Astrocyte (in vitro differentiated cells and primary cell): ENCODE measurements at regions not wholly inside any gene's neighbourhood (a gene's known extent, or its start where the extent isn't known, plus 50 kb on each side); places are given as distances from the start of the nearest gene placed in this dataset.

ENCODE experiments used
- DNase-seq: peaks from one replicate; pipeline ENCODE4 v3.0.0-alpha.2; 2010; ENCODE audit warnings: low read depth
- FAIRE-seq: peaks from 2 replicates; lab custom pipeline; 2011; peaks lifted over from hg19 to GRCh38; lab: Jason Lieb, UNC
- H2AFZ ChIP-seq: 2 replicates; pipeline ENCODE4 v1.6.0; 2012; ENCODE audit warnings: low read depth, low read length, inconsistent platforms
- H3K27ac ChIP-seq: 2 replicates; pipeline ENCODE4 v1.5.1; 2011; ENCODE audit warnings: low read depth, low read length, inconsistent platforms
- H3K27me3 ChIP-seq: 2 replicates; pipeline ENCODE4 v1.6.0; 2011; ENCODE audit warnings: low read length, inconsistent platforms; ENCODE audit not compliant: insufficient read depth
- H3K36me3 ChIP-seq: 2 replicates; pipeline ENCODE4 v1.5.1; 2011; ENCODE audit warnings: low read length, inconsistent platforms; ENCODE audit not compliant: insufficient read depth
- H3K4me1 ChIP-seq: 2 replicates; pipeline ENCODE4 v1.5.1; 2011; ENCODE audit warnings: low read length, inconsistent platforms; ENCODE audit not compliant: insufficient read depth
- H3K4me2 ChIP-seq: 2 replicates; pipeline ENCODE4 v1.6.0; 2012; ENCODE audit warnings: low read length, inconsistent platforms
- H3K4me3 ChIP-seq: 2 replicates; pipeline ENCODE4 v1.5.1; 2011; ENCODE audit warnings: low read depth, mild to moderate bottlenecking, low read length, inconsistent platforms; ENCODE audit not compliant: insufficient read depth
- H3K79me2 ChIP-seq: 2 replicates; pipeline ENCODE4 v1.6.0; 2012; ENCODE audit warnings: mild to moderate bottlenecking, low read length, inconsistent platforms; ENCODE audit not compliant: insufficient read depth
- H3K9ac ChIP-seq: 2 replicates; pipeline ENCODE4 v1.6.0; 2012; ENCODE audit warnings: mild to moderate bottlenecking, low read length, inconsistent platforms
- H3K9me3 ChIP-seq: 2 replicates; pipeline ENCODE4 v1.5.1; 2012; ENCODE audit warnings: low read depth, mild to moderate bottlenecking, low read length, inconsistent platforms; ENCODE audit not compliant: insufficient read depth
- H4K20me1 ChIP-seq: 2 replicates; pipeline ENCODE4 v1.6.0; 2012; ENCODE audit warnings: low read length, inconsistent platforms; ENCODE audit not compliant: insufficient read depth
- H3K27ac Mint-ChIP-seq: one replicate; pipeline ENCODE4 v1.8.0; 2021; ENCODE audit warnings: mild to moderate bottlenecking, mixed read lengths; ENCODE audit not compliant: unreplicated experiment
- H3K27me3 Mint-ChIP-seq: one replicate; pipeline ENCODE4 v1.8.0; 2021; ENCODE audit warnings: low read depth, mixed read lengths; ENCODE audit not compliant: unreplicated experiment
- H3K36me3 Mint-ChIP-seq: one replicate; pipeline ENCODE4 v1.8.0; 2021; ENCODE audit warnings: low read depth, mixed read lengths; ENCODE audit not compliant: unreplicated experiment
- H3K4me1 Mint-ChIP-seq: one replicate; pipeline ENCODE4 v1.8.0; 2021; ENCODE audit warnings: low read depth, mixed read lengths; ENCODE audit not compliant: unreplicated experiment
- H3K4me3 Mint-ChIP-seq: one replicate; pipeline ENCODE4 v1.8.0; 2021; ENCODE audit warnings: mild to moderate bottlenecking, moderate library complexity, mixed read lengths; ENCODE audit not compliant: unreplicated experiment
- H3K9me3 Mint-ChIP-seq: one replicate; pipeline ENCODE4 v1.8.0; 2021; ENCODE audit warnings: mild to moderate bottlenecking, mixed read lengths; ENCODE audit not compliant: unreplicated experiment
- EZH2 ChIP-seq: IDR thresholded peaks from 2 replicates; pipeline ENCODE4 v1.6.1; 2012; ENCODE audit warnings: mild to moderate bottlenecking, low read length, inconsistent platforms; ENCODE audit not compliant: insufficient read depth
- TF ChIP-seq, protein P1 (sequence below): IDR thresholded peaks from 2 replicates; pipeline ENCODE4 v1.5.1; 2011; ENCODE audit warnings: low read depth, mild to moderate bottlenecking, inconsistent platforms, low read length, moderate library complexity; ENCODE audit not compliant: insufficient read depth

DNA sequence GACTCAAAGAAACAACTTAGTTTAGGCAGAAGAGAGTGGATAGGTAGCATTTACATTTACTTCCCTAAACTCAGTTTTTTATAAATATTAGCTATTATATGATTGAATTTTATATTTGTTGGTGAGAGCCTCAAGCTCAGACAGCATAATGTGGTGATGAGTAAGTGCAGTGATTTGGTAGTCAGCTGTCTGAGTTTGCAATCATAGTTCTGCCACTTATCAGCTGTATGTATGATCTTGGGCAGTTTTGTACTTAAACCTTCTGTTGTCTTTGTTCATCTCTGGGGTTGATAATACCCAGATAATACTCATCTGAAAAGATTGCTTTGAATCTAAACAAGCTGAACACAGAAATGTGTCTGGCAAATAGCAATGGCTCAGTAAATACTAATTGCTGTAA is 108.8 kb downstream of the ANXA1 start:
- TF ChIP-seq, protein P1, sequence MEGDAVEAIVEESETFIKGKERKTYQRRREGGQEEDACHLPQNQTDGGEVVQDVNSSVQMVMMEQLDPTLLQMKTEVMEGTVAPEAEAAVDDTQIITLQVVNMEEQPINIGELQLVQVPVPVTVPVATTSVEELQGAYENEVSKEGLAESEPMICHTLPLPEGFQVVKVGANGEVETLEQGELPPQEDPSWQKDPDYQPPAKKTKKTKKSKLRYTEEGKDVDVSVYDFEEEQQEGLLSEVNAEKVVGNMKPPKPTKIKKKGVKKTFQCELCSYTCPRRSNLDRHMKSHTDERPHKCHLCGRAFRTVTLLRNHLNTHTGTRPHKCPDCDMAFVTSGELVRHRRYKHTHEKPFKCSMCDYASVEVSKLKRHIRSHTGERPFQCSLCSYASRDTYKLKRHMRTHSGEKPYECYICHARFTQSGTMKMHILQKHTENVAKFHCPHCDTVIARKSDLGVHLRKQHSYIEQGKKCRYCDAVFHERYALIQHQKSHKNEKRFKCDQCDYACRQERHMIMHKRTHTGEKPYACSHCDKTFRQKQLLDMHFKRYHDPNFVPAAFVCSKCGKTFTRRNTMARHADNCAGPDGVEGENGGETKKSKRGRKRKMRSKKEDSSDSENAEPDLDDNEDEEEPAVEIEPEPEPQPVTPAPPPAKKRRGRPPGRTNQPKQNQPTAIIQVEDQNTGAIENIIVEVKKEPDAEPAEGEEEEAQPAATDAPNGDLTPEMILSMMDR, result no peak
- no peak for TF ChIP-seq EZH2
- H3K4me2 ChIP-seq, result no peak overlapping the region

DNA sequence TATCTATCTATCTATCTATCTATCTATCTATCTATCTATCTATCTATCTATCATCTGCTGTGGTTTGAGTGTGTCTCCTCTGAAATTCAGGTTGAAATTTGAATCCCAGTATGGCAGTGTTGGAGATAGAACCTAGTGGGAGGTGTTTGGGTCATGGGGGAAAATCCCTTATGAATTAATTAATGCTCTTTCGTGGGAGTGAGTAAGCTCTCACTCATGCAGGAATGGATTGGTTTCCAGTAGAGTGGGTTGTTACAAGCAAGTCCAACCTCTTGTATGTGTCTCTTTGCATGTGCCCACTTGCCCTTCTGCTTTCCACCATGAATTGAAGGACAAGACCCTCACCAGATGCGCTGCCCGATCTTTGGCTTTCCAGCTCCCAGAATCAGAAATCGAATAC is 113.0 kb downstream of the ANXA1 start:
- no peak overlapping the region for H3K27ac Mint-ChIP-seq
- H3K79me2 ChIP-seq, result no peaks in the 10 kb centered on the region
- no peak overlapping the region for H3K4me3 Mint-ChIP-seq
- H3K27ac ChIP-seq, result no peak overlapping the region
- no peaks in the 10 kb centered on the region for H3K9me3 Mint-ChIP-seq
- H3K36me3 ChIP-seq, result no peaks in the 10 kb centered on the region
- peaks cover 4% of the 10 kb centered on the region for H3K4me1 Mint-ChIP-seq
- H3K4me2 ChIP-seq, result no peak overlapping the region
- DNase-seq (peak; percentile 51), FAIRE-seq (no peak)
- no peak overlapping the region for H2AFZ ChIP-seq
- H3K27me3 Mint-ChIP-seq, result no peaks in the 10 kb centered on the region
- no peaks in the 10 kb centered on the region for H4K20me1 ChIP-seq
- H3K36me3 Mint-ChIP-seq, result no peaks in the 10 kb centered on the region
- no peaks in the 10 kb centered on the region for H3K9me3 ChIP-seq
- no peak overlapping the region for H3K4me3 ChIP-seq
- TF ChIP-seq, protein P1, result no peak
- no peak for TF ChIP-seq EZH2
- no peak overlapping the region for H3K9ac ChIP-seq
- no peaks in the 10 kb centered on the region for H3K4me1 ChIP-seq
- H3K27me3 ChIP-seq, result no peaks in the 10 kb centered on the region

More for the DNA sequence above, 108.8 kb downstream of the ANXA1 start:
- H4K20me1 ChIP-seq, result no peaks in the 10 kb centered on the region
- H3K27me3 ChIP-seq, result no peaks in the 10 kb centered on the region
- no peak overlapping the region for H3K9ac ChIP-seq
- H3K27me3 Mint-ChIP-seq, result no peaks in the 10 kb centered on the region
- no peaks in the 10 kb centered on the region for H3K4me1 ChIP-seq
- H3K9me3 Mint-ChIP-seq, result peaks cover 2% of the 10 kb centered on the region
- H3K27ac Mint-ChIP-seq, result no peak overlapping the region
- no peak overlapping the region for H3K27ac ChIP-seq
- FAIRE-seq, result no peak
- no peak for DNase-seq
- H3K4me3 Mint-ChIP-seq, result no peak overlapping the region
- H2AFZ ChIP-seq, result no peak overlapping the region
- no peaks in the 10 kb centered on the region for H3K79me2 ChIP-seq
- no peaks in the 10 kb centered on the region for H3K9me3 ChIP-seq
- H3K36me3 Mint-ChIP-seq, result no peaks in the 10 kb centered on the region
- H3K36me3 ChIP-seq, result no peaks in the 10 kb centered on the region
- no peak overlapping the region for H3K4me3 ChIP-seq
- peaks cover 4% of the 10 kb centered on the region for H3K4me1 Mint-ChIP-seq

DNA sequence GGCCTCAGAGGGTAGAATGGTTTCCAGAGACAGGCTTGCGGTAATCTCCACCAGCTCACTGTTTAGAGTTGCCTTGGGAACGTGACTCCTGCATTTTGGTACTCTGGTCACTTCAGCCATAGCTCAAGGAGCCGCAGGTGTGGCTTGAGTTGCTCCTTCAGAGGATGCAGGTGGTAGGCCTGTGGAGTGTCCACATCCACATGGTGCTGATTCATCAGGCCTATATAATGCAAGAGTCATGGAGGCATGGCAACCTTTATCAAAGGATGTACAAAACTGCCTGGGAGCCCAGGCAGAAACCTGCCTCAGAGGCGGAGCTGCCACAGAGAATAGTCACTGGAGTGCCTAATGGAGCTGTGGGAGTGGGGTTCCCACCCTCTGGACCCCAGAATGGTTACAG is 114.2 kb downstream of the ANXA1 start:
- Mint-ChIP-seq H3K9me3 (no peaks in the 10 kb centered on the region), H3K4me3 (no peak overlapping the region), H3K36me3 (no peaks in the 10 kb centered on the region), H3K4me1 (peaks cover 9% of the 10 kb centered on the region), H3K27ac (no peak overlapping the region), H3K27me3 (no peaks in the 10 kb centered on the region)
- no peak overlapping the region for H3K4me2 ChIP-seq
- no peaks in the 10 kb centered on the region for H3K9me3 ChIP-seq
- no peaks in the 10 kb centered on the region for H3K27me3 ChIP-seq
- no peak overlapping the region for H3K9ac ChIP-seq
- no peak for DNase-seq
- FAIRE-seq, result no peak
- no peak overlapping the region for H2AFZ ChIP-seq
- no peak for TF ChIP-seq EZH2
- TF ChIP-seq, protein P1, result no peak
- no peaks in the 10 kb centered on the region for H4K20me1 ChIP-seq
- no peak overlapping the region for H3K27ac ChIP-seq
- H3K4me3 ChIP-seq, result no peak overlapping the region
- no peaks in the 10 kb centered on the region for H3K36me3 ChIP-seq
- no peaks in the 10 kb centered on the region for H3K79me2 ChIP-seq
- H3K4me1 ChIP-seq, result peaks cover 2% of the 10 kb centered on the region
